NCI-H146 treated with DMSO at 0.1 percent for 48 hours (cell line): ENCODE measurements at regions not wholly inside any gene's neighbourhood (a gene's known extent, or its start where the extent isn't known, plus 50 kb on each side); places are given as distances from the start of the nearest gene placed in this dataset.
"Not testable (repeated sequence)": the region's sequence is repeated elsewhere in the genome, so short reads cannot be mapped to it uniquely, and the experiment has no call there.

Source experiments
- DNase-seq: peaks from one replicate; lab custom pipeline; 2025; ENCODE audit not compliant: unreplicated experiment; lab: John Stamatoyannopoulos, UW

DNA sequence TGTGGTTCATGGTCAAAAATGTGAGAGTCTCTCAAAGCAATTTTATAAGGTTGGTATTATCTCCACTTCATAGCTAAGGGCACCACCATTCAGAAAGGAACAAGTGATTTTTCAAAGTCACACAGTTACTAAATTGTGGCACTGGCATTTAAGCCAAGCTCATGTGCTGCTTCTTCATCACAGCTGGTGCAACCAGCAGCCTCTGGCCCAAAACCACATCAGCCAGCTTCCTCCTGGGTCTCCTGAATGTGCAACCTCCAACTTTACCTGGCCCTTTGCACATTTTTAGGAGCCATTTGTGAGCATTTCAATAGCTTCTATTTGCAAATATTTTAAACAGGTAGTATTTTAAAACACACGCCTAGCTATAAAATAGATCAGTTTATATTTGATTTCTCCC is 293.7 kb downstream of the BCL11A start:
- DNase-seq: no peak

DNA sequence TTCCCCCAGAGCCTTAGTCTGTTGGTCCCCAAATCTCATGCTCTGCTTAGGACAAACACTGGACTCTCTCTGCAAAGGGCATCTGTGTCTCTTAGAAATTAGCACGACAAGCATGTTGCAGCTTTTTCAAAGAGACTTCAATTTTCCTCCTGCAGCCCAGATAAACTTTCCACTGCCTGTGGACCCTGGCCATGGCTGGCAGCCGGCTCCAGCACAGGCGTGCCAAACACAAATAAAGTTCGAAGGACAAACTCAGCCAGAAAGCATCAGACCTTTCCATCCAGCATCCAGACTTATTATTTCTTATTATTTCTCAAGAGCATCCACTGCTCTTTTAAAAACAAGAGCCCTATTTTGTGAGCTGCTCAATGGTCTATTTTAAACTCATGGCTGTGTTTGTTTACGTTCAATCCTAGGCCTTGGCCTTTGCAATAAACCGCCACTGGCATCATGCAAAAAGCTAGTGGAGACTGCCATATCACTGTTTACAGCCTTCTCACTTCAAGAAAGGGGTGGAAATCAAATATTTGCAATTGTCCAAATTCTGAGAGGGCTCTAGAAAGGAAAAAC is 300.8 kb downstream of the BCL11A start:
- no peak for DNase-seq

DNA sequence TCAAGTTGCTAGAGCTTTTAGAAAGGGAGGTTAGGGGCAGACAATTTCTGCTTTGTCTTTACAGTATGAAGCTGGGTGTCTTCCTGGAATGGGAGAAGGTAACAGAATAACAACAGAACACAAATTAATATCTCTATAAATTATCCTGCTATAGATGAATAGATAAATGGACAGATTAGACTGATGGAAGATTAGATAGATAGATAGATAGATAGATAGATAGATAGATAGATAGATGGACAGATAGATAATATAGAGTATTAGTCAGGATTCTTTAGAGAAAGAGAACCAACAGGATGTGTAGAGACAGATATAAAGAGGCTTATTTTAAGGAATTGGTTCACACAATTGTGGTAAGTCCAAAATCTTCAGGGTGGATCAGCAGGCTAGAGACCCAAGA is 302.2 kb downstream of the BCL11A start:
- DNase-seq: no peak

DNA sequence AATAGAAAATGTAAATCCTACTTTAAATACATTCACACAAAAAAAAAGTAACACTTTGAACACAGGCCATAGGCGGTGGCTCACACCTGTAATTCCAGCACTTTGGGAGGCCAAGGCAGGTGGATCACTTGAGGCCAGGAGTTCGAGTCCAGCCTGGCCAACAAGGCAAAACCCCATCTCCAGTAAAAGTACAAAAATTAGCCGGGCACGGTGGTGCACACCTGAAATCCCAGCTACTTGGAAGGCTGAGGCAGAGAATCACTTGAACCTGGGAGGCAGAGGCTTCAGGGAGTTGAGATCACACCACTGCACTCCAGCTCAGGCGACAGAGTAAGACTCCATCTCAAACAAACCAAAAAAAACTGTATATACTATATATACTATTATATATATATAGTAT is 303.6 kb downstream of the BCL11A start:
- no peak for DNase-seq

DNA sequence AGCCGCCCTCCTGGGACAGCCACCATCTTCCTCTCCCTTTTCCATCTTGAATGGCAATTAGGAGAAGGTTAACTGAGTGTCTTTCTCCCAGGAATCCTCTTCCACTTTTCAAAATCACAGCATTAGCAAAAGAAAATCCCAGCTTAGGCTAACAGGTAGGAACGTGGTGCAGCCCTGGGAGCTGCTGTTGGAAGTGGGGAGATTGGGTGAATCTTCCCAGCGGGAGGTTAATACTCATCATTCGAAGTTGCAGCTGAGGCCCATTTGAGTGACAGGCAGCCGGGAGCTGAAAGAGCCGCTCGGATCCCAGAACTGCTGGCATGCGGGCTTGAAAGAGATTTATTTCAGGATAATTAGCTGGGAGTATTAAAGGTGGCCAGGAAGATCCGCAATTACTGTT is 306.0 kb downstream of the BCL11A start:
- DNase-seq: no peak

DNA sequence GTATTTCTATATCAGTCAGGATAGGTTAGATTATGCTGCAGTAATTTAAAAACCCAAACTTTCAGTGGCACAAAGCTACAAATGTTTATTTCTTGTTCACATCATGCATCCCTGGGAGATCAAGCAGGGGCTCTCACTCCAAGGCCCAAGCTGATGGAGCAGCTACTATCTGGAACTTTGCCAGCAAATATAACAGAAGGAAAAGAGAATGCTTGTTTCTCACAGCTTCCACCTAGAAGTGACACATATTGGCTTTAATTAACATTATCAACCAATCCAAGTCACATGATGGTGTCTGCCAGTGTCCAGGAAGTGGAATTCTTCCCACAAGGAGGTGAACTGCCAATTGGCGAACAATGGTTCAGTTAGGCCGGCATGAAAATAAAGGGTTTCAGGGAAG is 306.9 kb downstream of the BCL11A start:
- no peak for DNase-seq

DNA sequence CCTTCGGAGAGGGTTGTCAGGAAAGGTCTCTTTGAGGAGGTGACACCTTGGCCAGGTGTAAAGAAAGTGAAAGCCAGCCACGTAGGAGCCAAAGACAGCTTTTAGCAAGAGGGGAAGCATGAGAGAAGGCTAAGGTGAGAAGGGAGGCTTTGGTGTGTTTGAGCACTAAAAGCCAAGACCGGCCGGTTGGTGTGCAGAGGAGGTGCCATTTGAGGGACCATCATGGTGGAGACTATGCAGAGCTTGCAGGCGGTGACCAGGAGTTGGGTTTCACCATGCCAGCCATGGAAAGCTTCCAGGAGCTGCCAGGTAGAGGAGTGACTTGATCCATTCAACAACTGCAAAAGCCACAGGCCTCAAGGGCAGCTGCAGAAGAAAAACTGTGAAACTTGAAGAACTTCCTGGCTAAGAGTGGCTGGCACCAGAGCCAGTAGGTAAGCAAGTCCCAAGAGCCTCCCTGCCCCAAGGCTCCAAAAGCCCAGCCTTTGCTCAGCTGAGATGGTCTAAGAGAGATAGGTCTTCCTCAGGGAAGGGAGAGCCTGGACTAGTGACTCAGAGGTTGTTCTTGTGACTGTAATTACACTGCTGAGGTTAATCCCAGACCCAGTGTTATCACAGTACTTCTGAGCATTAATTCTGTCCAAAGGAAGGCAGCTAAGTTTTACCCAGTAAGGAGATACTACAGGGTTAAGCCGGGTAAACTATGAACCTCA is 319.0 kb downstream of the BCL11A start:
- DNase-seq: no peak

DNA sequence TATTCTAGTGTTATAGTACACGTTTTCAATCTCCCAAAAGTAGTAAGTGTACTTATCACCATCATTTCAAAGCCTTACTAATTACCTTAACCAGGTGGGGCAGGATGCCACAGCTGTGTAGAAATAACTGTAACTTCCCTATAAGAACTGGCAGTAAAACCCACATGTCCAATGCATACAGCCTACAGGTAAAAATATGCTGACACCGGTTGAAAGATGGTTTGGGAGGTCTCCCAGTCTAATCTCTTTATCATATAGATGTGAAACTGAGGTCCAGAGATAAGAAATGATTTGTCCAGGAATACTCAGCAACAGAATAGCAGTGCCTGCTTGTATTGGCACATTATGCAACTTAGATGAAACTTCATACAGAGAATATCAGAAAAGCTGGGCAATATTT is 322.9 kb downstream of the BCL11A start:
- DNase-seq: no peak

DNA sequence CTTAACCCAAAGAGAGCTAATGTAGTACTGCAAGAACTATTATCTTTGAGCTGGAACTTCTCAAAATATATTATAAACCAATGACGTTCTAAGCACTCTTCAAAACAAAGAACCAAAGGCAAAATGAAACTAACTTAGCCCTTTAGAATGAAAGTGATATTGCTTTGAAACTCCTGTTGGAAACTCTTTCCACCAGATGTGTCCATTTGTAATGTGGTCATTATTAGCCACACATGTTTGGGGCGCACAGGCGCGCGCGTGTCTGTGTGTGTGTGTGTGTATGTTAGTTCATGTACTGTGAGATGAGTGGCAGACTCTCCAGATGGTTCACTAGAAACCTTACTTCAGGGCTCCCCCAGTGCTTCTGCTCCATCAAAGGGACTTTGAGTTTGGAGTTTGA is 323.4 kb downstream of the BCL11A start:
- DNase-seq: no peak

DNA sequence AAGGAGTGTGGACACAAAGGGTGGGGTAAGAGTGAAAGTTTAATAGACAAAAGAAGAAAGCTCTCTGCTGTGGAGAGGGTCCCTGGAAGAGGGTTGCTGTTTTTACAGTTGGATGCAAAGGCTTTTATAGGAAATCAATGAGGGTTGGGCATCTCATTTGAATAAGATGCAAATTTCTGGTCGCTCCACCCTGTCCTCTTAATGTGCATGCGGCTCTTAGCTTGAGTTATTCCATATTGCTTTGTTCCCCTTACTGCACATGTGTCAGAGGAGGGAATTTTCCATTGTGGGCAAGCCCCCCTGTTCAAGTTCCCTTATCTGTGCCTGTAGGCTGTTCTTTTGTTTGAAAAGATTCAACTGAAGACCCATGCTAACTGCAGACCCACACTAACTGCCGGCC is 326.5 kb downstream of the BCL11A start:
- no peak for DNase-seq

DNA sequence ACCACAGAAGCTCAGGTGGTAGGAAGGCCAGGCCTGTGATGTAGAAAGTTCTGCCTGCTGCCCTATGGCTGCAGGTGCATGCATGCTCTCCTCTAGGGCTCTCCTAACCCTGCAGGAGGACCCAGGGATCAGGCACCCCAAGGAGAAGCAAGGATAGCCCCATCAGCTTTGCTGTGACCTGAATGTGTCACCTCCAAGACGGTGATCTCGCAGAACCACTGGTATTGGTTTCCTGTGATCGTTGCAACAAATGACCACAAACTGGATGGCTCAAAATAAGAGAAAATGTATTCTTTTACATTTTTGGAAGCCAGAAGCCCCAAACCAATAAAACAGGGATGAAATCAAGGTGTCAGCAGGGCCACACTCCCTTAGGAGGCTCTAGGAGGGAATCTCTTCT is 327.3 kb downstream of the BCL11A start:
- DNase-seq: no peak

DNA sequence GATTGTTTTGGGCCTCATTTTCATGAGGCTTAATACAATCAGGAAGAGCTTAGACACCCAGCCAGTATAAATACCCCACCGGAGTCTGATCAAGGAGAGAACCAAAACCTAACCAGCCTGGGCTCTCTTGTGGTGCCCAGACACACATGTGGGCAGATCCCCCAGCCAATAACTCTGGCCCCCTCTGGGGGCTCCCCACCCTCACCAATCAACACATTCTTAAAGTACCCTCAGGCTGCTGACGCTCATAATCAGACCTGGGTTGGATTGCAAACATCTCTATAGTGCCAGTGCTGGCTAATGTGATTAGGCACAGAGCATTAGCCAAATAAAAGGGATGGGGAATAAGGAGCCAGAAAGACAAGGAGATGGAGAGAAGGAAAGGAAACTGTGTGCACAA is 329.6 kb downstream of the BCL11A start:
- DNase-seq: no peak

DNA sequence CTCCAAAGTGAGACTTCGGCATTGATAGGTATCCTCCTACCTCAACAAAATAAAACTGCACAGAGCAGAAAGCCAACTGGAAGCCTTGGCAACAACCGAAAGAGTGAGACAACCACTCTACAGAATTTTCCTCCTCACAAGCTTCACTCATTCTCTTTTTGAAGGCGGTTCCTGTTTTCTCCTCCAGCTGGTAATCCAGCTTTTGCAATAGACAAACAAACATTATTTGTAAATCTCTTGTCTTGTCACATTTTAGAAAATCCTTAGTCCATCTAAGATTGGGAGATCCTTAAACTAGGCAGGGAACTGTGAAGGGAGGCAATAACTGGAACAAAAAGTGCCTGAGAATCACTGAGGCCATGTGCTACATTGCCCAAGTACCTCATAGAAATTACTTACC is 332.4 kb downstream of the BCL11A start:
- DNase-seq: no peak

DNA sequence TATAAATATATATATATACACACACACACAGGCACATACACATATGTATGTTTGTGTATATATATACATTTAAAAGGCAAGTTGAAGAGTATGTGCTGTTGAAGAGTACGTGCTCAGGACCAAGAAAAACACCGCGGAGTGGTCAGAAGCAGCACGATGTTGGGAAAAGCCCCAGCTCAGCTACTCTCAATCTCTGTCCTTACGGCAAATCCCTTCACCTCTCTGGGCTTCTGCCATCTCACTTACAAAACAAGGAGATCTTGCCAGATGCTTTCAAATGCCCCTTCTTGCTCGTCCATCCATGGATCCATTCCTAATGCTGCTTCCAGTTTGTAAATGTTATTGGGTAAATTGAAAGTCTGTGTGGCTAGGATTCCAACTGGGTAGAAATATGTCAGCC is 333.9 kb downstream of the BCL11A start:
- DNase-seq: no peak

DNA sequence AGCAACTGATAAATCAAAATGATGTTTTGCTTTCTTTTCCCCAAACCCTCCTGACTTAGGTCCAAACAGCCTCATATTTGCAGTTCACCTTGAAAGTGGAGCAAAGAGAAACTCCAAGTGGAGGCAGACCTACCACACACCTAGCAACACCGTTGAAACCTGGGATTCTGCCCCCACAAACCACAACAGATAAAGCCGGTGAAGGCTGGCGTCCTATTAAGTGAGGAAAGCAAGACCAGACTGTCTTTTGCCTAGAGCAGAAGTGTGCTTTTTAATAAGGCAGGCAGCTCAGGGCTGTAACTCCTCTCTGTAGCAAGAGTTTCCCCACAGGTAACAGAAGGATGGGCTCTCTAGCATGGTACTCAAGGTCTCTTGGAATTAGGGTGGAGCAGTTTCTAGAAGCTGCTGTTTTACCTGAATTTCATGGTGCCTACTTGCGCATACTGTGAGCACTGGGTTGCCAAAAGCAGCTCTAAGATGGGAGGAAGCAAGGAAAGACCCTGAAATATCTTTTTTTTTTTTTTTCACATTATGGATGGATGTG is 336.9 kb downstream of the BCL11A start:
- no peak for DNase-seq

DNA sequence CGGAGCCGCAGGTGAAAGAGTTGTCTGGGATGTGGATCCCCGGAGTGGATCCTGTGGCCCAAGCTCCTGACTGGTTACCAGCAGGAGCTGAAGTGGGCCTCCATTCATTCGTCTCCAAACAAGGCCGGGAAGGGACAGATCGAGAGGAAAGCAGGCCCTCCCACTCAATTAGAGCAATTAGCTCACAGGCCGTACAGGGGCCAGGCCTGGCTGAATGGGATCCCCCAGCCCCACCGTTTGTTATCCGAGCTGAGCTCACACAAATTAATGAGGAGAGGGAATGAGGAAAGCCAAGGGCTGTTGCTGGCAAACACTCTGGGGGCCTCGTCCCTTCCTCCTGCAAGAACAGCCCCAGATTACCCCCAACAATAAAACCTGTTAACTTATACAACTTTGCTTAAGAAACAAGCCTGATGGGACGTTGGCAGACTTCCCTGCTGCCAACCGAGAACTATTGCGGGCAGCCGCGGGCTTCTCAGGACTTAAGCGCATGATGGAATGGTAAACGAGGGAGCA is 338.0 kb downstream of the BCL11A start:
- DNase-seq: no peak

DNA sequence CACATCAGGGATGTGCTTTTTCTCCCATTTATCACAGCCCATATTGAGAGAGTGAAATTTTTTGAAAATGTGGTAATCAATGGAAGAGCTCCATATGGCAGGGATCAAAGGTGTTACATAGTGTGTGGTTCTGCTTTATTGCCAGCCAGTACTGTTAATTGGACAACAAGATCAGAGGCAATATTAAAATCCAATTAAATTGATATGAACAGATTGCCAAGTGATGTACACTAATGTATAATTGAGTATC is 338.9 kb downstream of the BCL11A start:
- DNase-seq: no peak

DNA sequence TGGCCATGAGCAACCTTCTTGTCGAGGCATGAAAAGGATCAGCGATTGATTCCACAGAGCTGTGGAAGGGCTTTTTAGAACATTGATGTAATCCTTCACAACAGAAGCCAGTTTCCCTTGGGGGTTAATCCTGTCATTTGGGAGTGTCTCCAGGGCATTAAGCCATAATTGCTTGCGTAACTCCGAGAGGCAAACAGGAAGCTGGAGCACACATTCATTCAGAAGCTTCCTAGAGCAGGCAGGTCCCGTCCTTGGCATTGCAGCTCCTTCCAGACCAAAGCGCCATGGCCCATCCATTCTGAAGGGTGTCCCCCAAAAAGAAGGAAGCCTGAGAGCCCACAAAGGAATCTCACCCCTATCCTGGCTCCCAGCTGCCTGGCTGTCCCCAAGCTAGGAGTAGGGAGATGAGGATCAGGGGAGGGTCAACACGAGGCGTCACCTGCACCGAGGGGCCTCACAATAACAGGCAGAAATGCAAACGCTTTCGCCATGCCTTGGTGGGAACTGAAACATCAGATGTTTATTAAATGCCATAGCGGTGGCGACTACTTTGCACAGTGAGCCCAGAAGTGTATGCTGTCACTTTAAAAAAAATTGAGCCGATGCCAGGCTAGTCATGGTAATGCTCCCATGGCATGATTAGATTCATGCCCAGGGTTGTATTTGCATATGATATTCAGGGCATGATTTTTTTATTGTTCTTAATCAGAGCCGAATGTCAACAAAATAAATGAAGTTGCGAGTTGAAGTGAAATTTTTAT is 339.4 kb downstream of the BCL11A start:
- no peak for DNase-seq

DNA sequence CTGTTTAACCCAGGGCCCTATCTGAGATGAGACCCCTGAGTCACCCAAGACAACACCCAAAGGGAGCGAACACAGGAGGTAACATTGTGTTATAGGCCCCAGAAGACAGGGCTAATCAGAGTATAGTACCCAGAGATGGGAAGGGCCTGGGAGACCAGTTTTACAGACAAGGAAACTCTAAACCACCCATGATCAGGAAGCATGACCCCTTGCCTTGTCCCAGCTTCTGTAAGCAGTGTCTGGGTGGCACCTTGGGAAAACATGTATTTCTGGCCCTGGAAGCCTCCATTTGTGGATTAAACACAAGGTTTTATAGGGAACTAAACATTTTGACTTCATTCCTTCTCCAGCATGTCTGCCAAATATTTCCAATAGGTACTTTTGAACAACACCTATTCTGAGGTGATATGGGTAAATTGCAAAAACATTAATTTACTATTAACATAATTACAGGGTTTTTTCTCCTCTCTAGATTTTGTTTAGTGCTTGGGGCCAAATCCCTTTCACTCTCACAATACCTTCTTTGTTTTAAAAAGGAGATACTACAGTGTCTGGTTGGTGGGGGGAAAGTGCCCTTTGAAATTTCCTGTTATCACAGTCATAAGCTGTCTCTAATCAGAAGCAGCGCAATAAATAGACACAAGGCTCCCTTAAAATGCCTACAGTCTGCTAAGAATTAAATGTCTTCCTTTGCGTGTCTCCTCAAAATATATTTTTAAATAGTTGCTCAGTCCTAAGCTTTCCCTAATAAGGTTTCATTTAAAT is 341.1 kb downstream of the BCL11A start:
- DNase-seq: no peak

DNA sequence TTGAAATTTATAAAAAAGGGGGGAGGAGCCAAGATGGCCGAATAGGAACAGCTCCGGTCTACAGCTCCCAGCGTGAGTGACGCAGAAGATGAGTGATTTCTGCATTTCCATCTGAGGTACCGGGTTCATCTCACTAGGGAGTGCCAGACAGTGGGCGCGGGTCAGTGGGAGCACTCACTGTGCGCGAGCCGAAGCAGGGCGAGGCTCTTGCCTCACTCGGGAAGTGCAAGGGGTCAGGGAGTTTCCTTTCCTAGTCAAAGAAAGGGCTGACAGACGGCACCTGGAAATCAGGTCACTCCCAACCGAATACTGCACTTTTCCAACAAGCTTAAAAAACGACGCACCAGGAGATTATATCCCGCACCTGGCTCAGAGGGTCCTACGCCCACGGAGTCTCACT is 364.4 kb downstream of the BCL11A start:
- DNase-seq: not testable (repeated sequence)

DNA sequence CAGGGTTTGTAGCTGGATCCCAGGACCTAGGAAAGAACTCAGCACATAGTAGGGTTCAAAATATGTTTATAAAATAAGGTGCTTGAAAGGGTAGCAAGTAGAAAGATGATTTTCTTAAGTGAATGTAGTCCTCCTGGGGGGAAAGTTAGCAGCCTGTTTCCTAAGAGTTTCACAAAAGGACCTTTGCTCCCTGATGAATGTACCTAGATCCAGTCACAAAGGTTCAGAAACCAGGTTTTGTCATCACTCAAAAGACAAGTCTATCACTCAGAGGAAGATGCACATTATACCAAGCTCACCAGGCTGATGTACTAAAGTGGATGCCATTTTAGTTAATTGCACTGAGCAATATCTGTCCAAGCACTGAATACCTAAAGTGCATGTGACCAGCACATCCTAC is 378.2 kb downstream of the BCL11A start:
- DNase-seq: no peak

DNA sequence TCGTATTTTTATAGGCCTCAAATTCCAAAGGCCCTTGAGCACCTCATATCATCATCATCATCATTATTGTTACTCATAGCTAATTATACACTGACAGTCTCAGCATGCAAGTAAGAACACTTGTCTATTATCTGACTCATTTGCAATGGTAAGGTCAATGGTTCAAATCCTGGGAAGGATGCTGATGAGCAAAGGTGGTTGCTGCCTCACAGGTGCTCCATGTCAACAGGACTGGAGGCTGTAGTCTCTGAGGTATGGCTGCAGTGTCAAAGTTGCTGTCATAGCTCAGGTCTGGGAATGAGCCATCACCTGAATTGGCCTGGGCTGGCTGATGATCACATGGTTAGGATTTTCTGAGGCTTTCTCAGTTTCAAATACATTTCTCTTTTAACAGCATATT is 379.3 kb downstream of the BCL11A start:
- no peak for DNase-seq
